ENCODE measurements at regions not wholly inside any gene's neighbourhood (a gene's known extent, or its start where the extent isn't known, plus 50 kb on each side); places are given as distances from the start of the nearest gene placed in this dataset.
A peak's percentile ranks its signal among the peaks of the same experiment; 100 is the strongest.

DNA sequence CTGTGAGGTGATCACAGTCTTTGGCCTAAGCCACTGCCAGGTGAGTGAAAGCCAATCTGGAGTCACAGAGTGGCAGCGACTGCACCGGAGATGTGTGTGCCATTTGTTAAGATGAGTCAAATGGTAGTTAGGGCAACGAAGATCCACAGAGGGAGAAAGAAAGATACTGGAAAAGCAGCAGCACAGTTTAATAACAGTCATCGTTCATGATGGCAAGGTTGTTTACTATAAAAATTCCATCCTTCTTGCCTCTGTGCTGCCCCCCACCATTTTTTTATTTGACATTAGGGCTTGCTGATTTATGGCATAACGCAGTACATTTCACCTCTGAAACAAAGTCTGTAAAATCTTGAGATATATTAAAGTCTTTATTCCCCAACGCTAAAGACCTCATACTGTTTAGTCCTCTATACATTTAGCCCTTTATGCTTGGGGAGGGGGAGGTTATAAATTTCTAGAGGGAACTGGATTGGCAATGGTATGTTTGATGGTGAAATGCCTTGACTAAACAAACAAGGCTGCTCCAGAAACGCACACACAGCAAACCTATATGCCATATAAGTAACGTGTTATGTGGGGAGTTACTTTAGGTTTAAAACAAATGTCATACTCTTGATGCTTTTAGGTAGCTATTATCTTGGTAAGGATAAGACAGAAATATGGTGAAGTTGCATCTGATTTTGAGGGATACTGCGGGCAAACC lies 55.8 kb upstream of the ABL1 start:
- in situ Hi-C loops (cut with HindIII; ENCODE audit: low pct_unique_long_range_greater_than_20kb, low sequenced_read_pairs) = no loop called here
- DNase-seq (ENCODE audit: low read depth, low spot score) = no peak

GRCh38 chr9:130780415-130780814 lies 54.6 kb upstream of the ABL1 start:
- in situ Hi-C loops (cut with HindIII; ENCODE audit: low pct_unique_long_range_greater_than_20kb, low sequenced_read_pairs) = no loop called here
- DNase-seq (ENCODE audit: low read depth, low spot score) = no peak

- in situ Hi-C loops (cut with HindIII; ENCODE audit: low pct_unique_long_range_greater_than_20kb, low sequenced_read_pairs) = no loop called here
- DNase-seq (ENCODE audit: low read depth, low spot score) = peak; percentile 98
Measured at GRCh38 chr9:130780865-130781504, 54.1 kb upstream of the ABL1 start.

DNA sequence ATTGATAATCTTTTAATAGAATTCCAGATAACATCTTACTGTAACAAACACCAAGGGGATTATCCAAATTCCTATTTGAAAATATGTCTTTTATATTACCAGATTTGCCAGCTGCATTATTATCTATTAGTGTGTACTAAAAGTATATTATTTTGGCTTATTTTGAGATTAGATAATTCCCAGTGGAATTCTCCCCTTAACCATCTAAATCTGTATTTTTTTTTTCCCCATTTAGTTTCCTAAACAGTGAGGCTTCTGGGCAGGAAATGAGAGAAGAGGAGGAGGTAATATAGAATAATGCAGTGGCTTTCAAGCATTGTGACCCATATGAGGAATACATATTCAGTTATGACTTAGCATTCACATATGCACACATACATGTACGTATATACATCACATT lies 53.5 kb upstream of the ABL1 start:
- in situ Hi-C loops (cut with HindIII; ENCODE audit: low pct_unique_long_range_greater_than_20kb, low sequenced_read_pairs) = no loop called here
- DNase-seq (ENCODE audit: low read depth, low spot score) = peak; percentile 24

- no peak for DNase-seq (ENCODE audit: low read depth, low spot score)
- in situ Hi-C loops (cut with HindIII; ENCODE audit: low pct_unique_long_range_greater_than_20kb, low sequenced_read_pairs) = no loop called here
Measured at GRCh38 chr9:130782886-130783530, 52.0 kb upstream of the ABL1 start.

- DNase-seq (ENCODE audit: low read depth, low spot score) = no peak
- in situ Hi-C loops (cut with HindIII; ENCODE audit: low pct_unique_long_range_greater_than_20kb, low sequenced_read_pairs) = no loop called here
Measured at GRCh38 chr9:130785053-130785452, 50.0 kb upstream of the ABL1 start.

Data from SK-MEL-5 (cell line).